ENCODE measurements at regions not wholly inside any gene's neighbourhood (a gene's known extent, or its start where the extent isn't known, plus 50 kb on each side); places are given as distances from the start of the nearest gene placed in this dataset.
A peak's percentile ranks its signal among the peaks of the same experiment; 100 is the strongest.

DNA sequence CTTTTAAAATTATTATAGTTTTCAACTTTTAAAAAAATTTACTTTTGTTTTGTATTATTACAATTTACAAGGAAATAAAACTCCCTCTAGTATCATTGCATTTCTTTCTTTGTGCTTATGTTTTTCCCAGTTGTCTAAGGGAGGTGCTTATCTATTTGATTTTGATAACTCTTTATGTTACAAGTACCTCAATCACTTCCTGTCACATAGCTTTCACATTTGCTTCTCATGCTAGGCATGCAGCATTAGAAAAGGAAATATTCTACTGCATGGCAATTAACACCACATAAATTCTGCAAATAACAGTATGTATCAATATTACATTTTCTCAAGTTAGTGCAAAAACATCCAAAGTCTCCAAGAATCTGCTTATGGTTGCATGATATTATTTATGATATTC is 180.3 kb upstream of the HS3ST1 start:
- H3K4me3 ChIP-seq (ENCODE audit: low read depth, low read length), result no peak overlapping the region
- DNase-seq (ENCODE audit: low read depth), result no peak
- no peak for TF ChIP-seq CTCF (IDR thresholded peaks at IDR 0.05; ENCODE audit: insufficient read depth, low read length)

- no peak for DNase-seq (ENCODE audit: low read depth)
- H3K4me3 ChIP-seq (ENCODE audit: low read depth, low read length), result no peak overlapping the region
- no peak for TF ChIP-seq CTCF (IDR thresholded peaks at IDR 0.05; ENCODE audit: insufficient read depth, low read length)
These were observed 177.4 kb upstream of the HS3ST1 start for GRCh38 chr4:11606078-11606477.

DNA sequence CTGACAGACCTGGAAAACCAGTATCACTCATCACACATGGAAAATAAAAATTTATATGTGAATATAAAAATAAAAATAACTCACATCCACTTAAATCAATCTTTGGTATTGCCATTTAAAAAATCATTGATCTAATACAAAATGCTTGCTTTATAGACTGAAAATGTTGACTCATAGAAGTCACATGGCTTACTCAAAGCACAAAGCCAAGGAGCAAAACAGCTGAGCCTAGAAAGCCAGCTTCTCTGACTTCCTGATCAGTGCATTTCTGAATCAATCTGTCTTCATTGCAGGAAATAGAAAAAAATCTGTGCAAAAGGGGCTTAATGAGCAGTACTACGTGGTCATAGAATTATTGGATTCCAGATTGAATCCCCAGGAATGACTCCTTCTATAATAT is 176.9 kb upstream of the HS3ST1 start:
- TF ChIP-seq CTCF (IDR thresholded peaks at IDR 0.05; ENCODE audit: insufficient read depth, low read length), result no peak
- peak; percentile 51 for DNase-seq (ENCODE audit: low read depth)
- H3K4me3 ChIP-seq (ENCODE audit: low read depth, low read length), result no peak overlapping the region

- no peak for TF ChIP-seq CTCF (IDR thresholded peaks at IDR 0.05; ENCODE audit: insufficient read depth, low read length)
- DNase-seq (ENCODE audit: low read depth), result no peak
These were observed 176.1 kb upstream of the HS3ST1 start for GRCh38 chr4:11604821-11605220.

DNA sequence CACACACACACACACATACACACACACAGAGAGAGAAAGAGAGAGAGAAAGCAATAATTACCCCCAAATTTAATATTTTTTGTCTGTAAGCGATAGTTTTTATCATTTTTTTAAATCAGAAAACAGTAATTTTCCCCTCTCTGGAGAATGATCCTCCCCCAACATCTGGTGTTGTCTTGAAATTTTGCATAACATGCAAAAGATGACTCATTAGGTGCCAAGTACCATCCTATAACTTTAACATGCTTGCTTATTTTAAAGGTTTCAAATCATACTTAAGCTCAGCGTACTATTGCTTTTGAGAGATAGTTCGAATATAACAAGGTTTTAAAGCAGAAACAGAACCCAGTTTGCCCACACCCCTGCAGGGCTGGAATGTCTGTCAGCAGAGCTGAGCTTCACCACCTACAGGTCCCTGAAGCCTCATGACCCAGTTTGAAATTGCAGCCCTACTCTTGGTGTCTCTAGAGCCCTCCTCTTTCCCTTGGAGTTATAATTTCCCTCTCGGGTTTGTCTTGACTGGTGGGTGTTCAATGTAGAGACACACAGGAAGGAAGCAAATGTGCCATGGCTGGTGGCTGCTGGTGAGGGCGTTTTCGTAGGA is 175.0 kb upstream of the HS3ST1 start:
- DNase-seq (ENCODE audit: low read depth), result no peak
- H3K4me3 ChIP-seq (ENCODE audit: low read depth, low read length), result no peak overlapping the region
- no peak for TF ChIP-seq CTCF (IDR thresholded peaks at IDR 0.05; ENCODE audit: insufficient read depth, low read length)

More at GRCh38 chr4:11604821-11605220, 176.1 kb upstream of the HS3ST1 start:
- no peak overlapping the region for H3K4me3 ChIP-seq (ENCODE audit: low read depth, low read length)

DNA sequence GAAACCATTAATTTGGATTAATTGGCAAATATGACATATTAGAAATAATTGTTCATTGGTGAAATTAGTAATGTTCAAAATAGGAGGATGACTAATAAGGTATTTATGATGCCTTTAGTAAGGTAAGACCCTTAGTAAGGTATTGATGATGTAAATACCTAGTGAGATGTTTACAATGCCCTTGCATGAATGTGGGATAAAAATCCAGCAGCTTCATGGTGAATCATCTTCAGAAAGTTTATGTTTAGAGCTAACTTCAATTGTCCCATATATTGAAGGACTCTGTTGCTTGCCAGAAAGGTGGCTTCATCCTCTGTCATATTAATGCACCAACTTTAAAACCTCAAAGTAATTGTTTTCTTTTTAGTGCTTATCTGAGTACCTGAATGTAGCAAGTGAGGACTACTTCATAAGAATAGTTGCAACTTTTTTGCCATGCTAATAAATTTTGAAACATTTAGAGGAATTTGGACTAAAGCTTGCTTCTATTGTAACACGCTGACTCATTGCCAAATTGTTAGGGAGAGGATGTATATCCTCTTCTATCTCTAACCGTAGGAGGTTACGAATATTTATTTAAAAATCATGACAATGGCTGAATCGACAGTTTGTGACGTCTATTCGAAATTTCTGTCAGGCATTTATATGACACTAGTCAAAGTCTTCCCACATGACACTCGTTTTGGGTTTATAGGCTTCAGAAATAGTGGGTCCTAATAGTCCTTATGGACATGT is 174.1 kb upstream of the HS3ST1 start:
- no peak overlapping the region for H3K4me3 ChIP-seq (ENCODE audit: low read depth, low read length)
- TF ChIP-seq CTCF (IDR thresholded peaks at IDR 0.05; ENCODE audit: insufficient read depth, low read length), result no peak
- no peak for DNase-seq (ENCODE audit: low read depth)
